ENCODE measurements at regions not wholly inside any gene's neighbourhood (a gene's known extent, or its start where the extent isn't known, plus 50 kb on each side); places are given as distances from the start of the nearest gene placed in this dataset.
A peak's percentile ranks its signal among the peaks of the same experiment; 100 is the strongest.
"Not testable (repeated sequence)": the region's sequence is repeated elsewhere in the genome, so short reads cannot be mapped to it uniquely, and the experiment has no call there.

- Histone ChIP-seq H3K4me1 (ENCODE audit: low read length) (peaks cover 40% of the 10 kb centered on the region), H3K9me3 (ENCODE audit: low read length) (no peaks in the 10 kb centered on the region), H3K27ac (ENCODE audit: low read length) (no peak overlapping the region), H3K27me3 (ENCODE audit: low read length) (no peaks in the 10 kb centered on the region), H3K4me3 (ENCODE audit: low read length) (no peak overlapping the region), H2AFZ (ENCODE audit: low read length) (peak overlapping the region; percentile 82), H4K20me1 (ENCODE audit: insufficient read depth, low read depth, low read length) (no peaks in the 10 kb centered on the region), H3K4me2 (ENCODE audit: low read depth, low read length, poor library complexity, severe bottlenecking) (no peak overlapping the region), H3K36me3 (ENCODE audit: insufficient read depth, low read length) (no peaks in the 10 kb centered on the region), H3K79me2 (ENCODE audit: low read length) (no peaks in the 10 kb centered on the region), H3K9me2 (replicated peaks; ENCODE audit: insufficient read depth, low read length) (no peaks in the 10 kb centered on the region), H3K9ac (ENCODE audit: low read length) (no peak overlapping the region)
- DNase-seq = no peak
Measured at GRCh38 chr16:10300905-10301304, 85.0 kb upstream of the ATF7IP2 start.

DNA sequence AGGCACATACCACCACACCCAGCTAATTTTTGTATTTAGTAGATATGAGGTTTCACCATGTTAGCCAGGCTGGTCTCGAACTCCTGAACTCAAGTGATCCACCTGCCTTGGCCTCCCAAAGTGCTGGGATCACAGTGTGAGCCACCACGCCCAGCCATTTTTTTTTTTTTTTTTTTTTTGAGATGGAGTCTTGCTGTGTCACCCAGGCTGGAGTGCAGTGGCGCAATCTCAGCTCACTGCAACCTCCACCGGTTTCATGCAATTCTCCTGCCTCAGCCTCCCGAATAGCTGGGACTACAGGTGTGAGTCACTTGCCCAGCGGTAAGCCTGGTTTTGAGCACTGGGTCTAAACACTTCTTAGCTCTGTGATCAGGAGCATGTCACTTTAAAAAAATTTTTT lies 84.3 kb upstream of the ATF7IP2 start:
- not testable (repeated sequence) for H3K4me3 ChIP-seq (ENCODE audit: low read length); H3K27ac ChIP-seq (ENCODE audit: low read length); DNase-seq; H3K9ac ChIP-seq (ENCODE audit: low read length); H3K4me2 ChIP-seq (ENCODE audit: low read depth, low read length, poor library complexity, severe bottlenecking); H3K27me3 ChIP-seq (ENCODE audit: low read length); H3K79me2 ChIP-seq (ENCODE audit: low read length); H3K36me3 ChIP-seq (ENCODE audit: insufficient read depth, low read length); H2AFZ ChIP-seq (ENCODE audit: low read length); H3K9me2 ChIP-seq (replicated peaks; ENCODE audit: insufficient read depth, low read length); H3K9me3 ChIP-seq (ENCODE audit: low read length); H4K20me1 ChIP-seq (ENCODE audit: insufficient read depth, low read depth, low read length)
- peaks cover 40% of the 10 kb centered on the region for H3K4me1 ChIP-seq (ENCODE audit: low read length)

DNA sequence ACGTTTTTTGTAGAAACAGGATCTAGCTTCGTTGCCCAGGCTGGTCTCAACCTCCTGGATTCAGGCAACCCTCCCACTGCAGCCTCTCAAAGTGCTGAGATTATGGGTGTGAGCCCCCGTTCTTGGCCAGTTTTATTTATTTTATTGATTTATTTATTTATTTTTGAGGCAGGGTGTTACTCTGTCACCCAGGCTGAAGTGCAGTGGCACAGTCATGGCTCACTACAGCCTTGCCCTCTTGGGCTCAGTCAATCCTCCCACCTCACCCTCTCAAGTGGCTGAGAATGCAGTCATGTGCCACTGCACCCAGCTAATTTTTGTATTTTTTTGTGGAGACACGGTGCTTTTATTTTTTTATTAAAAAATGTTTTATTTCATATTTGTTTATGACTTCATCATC lies 79.9 kb upstream of the ATF7IP2 start:
- Histone ChIP-seq H3K79me2 (ENCODE audit: low read length) (no peaks in the 10 kb centered on the region), H3K27me3 (ENCODE audit: low read length) (no peaks in the 10 kb centered on the region), H3K9ac (ENCODE audit: low read length) (no peak overlapping the region), H3K36me3 (ENCODE audit: insufficient read depth, low read length) (no peaks in the 10 kb centered on the region), H3K4me2 (ENCODE audit: low read depth, low read length, poor library complexity, severe bottlenecking) (no peak overlapping the region), H3K9me3 (ENCODE audit: low read length) (no peaks in the 10 kb centered on the region), H4K20me1 (ENCODE audit: insufficient read depth, low read depth, low read length) (no peaks in the 10 kb centered on the region), H3K27ac (ENCODE audit: low read length) (no peak overlapping the region), H3K4me1 (ENCODE audit: low read length) (no peaks in the 10 kb centered on the region), H3K4me3 (ENCODE audit: low read length) (no peak overlapping the region), H2AFZ (ENCODE audit: low read length) (no peak overlapping the region), H3K9me2 (replicated peaks; ENCODE audit: insufficient read depth, low read length) (no peaks in the 10 kb centered on the region)
- no peak for DNase-seq

DNA sequence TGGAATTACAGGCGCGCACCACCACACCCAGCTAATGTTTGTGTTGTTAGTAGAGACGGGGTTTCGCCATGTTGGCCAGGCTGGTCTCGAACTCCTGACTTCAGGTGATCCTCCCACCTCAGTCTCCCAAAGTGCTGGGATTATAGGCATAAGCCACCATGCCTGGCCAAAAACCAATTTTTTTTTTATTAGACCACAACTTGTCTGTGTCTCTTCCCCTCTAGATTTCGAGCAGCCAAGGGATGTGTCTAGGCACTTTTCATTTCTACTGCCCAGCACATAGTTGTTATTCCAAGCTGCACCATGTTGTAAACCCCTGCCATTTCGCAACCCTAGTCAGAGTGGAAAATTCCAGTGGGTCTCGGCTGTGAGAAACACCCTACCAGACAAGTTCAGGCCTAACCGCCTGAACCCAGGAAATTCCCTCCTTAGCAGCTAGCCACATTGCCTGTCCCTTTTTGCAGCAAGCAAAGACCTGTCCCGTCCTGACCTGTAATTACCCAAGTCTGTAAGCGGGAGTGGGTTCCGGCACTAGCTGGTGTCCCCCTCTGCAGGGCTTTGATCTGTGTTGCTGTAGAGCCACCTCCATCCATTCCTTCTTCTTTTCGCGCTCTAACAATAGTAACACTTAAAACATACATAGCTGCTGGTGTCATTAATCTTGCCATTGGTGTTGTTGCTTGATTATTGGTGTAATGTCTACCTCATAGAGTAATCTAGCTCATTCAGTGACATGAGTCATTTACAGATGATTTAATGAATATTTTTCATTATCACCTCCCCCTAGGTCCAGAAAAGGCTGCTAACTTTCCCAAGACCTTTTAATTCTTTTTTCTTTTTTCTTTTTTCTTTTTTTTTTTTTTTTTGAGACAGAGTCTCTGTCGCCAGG lies 77.3 kb upstream of the ATF7IP2 start:
- H3K4me3 ChIP-seq (ENCODE audit: low read length) = no peak overlapping the region
- no peaks in the 10 kb centered on the region for H4K20me1 ChIP-seq (ENCODE audit: insufficient read depth, low read depth, low read length)
- DNase-seq = no peak
- no peaks in the 10 kb centered on the region for H3K9me3 ChIP-seq (ENCODE audit: low read length)
- no peaks in the 10 kb centered on the region for H3K36me3 ChIP-seq (ENCODE audit: insufficient read depth, low read length)
- no peaks in the 10 kb centered on the region for H3K27me3 ChIP-seq (ENCODE audit: low read length)
- no peaks in the 10 kb centered on the region for H3K9me2 ChIP-seq (replicated peaks; ENCODE audit: insufficient read depth, low read length)
- H3K4me1 ChIP-seq (ENCODE audit: low read length) = peaks cover 11% of the 10 kb centered on the region
- no peak overlapping the region for H3K27ac ChIP-seq (ENCODE audit: low read length)
- no peak overlapping the region for H3K4me2 ChIP-seq (ENCODE audit: low read depth, low read length, poor library complexity, severe bottlenecking)
- no peaks in the 10 kb centered on the region for H3K79me2 ChIP-seq (ENCODE audit: low read length)
- H3K9ac ChIP-seq (ENCODE audit: low read length) = no peak overlapping the region
- no peak overlapping the region for H2AFZ ChIP-seq (ENCODE audit: low read length)

DNA sequence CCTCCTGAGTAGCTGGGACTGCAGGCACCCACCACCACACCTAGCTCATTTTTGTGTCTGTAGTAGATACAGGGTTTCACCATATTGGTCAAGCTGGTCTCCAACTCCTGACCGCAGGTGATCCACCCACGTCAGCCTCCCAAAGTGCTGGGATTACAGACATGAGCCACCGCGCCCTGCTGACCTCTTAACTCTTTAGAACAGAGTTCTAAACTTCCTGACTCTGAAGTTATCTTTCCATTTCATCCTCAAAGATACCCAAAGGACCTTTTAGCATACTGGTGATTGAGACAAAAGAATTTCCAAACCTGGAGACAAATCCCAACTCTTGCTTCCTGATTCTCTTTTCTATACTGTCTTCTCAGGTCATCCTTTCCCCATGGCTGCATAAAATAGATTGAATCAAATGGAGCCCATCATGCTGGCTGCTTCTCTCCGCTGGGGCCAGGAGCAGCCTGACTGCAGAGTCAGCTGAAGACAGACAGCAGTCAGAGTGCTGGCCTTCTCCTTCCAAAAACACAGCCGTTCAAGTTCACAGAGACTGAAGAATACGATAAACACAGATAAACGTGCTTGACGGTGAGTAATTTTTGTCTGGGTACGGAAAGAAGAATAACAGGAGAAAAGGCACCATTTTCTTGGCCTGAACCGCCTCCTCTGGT lies 76.5 kb upstream of the ATF7IP2 start:
- H3K9me2 ChIP-seq (replicated peaks; ENCODE audit: insufficient read depth, low read length) = no peaks in the 10 kb centered on the region
- H3K4me3 ChIP-seq (ENCODE audit: low read length) = no peak overlapping the region
- H3K9ac ChIP-seq (ENCODE audit: low read length) = no peak overlapping the region
- no peaks in the 10 kb centered on the region for H4K20me1 ChIP-seq (ENCODE audit: insufficient read depth, low read depth, low read length)
- no peaks in the 10 kb centered on the region for H3K9me3 ChIP-seq (ENCODE audit: low read length)
- H3K4me2 ChIP-seq (ENCODE audit: low read depth, low read length, poor library complexity, severe bottlenecking) = no peak overlapping the region
- peaks cover 17% of the 10 kb centered on the region for H3K4me1 ChIP-seq (ENCODE audit: low read length)
- H2AFZ ChIP-seq (ENCODE audit: low read length) = no peak overlapping the region
- no peaks in the 10 kb centered on the region for H3K79me2 ChIP-seq (ENCODE audit: low read length)
- no peak overlapping the region for H3K27ac ChIP-seq (ENCODE audit: low read length)
- H3K36me3 ChIP-seq (ENCODE audit: insufficient read depth, low read length) = no peaks in the 10 kb centered on the region
- no peaks in the 10 kb centered on the region for H3K27me3 ChIP-seq (ENCODE audit: low read length)
- DNase-seq = no peak

DNA sequence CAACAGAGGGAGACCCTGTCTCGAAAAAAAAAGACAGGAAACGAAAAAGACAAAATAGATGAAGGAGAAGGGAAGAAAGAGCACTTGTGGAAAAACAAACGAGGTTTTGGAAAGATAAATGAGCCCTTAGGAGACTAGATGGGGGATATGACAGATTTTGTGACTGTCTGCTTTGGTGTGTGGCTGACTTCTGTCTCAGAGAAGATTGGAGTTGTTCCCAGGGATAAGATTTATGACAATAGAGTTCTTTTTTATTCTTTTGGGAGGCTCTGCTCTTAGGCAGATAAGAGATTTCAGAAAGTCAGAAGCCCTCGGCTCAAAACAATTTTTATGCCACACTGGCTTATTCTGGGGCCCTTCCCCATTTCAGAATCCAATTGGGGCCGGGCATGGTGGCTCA lies 73.9 kb upstream of the ATF7IP2 start:
- DNase-seq = no peak
- Histone ChIP-seq H2AFZ (ENCODE audit: low read length) (no peak overlapping the region), H3K36me3 (ENCODE audit: insufficient read depth, low read length) (no peaks in the 10 kb centered on the region), H3K9ac (ENCODE audit: low read length) (no peak overlapping the region), H4K20me1 (ENCODE audit: insufficient read depth, low read depth, low read length) (no peaks in the 10 kb centered on the region), H3K79me2 (ENCODE audit: low read length) (no peaks in the 10 kb centered on the region), H3K4me1 (ENCODE audit: low read length) (peaks cover 24% of the 10 kb centered on the region), H3K4me3 (ENCODE audit: low read length) (no peak overlapping the region), H3K27ac (ENCODE audit: low read length) (no peak overlapping the region), H3K4me2 (ENCODE audit: low read depth, low read length, poor library complexity, severe bottlenecking) (no peak overlapping the region), H3K27me3 (ENCODE audit: low read length) (no peaks in the 10 kb centered on the region), H3K9me2 (replicated peaks; ENCODE audit: insufficient read depth, low read length) (no peaks in the 10 kb centered on the region), H3K9me3 (ENCODE audit: low read length) (no peaks in the 10 kb centered on the region)

GRCh38 chr16:10312784-10313724 lies 72.8 kb upstream of the ATF7IP2 start:
- no peaks in the 10 kb centered on the region for H3K9me2 ChIP-seq (replicated peaks; ENCODE audit: insufficient read depth, low read length)
- no peaks in the 10 kb centered on the region for H3K79me2 ChIP-seq (ENCODE audit: low read length)
- H4K20me1 ChIP-seq (ENCODE audit: insufficient read depth, low read depth, low read length) = no peaks in the 10 kb centered on the region
- H3K27me3 ChIP-seq (ENCODE audit: low read length) = no peaks in the 10 kb centered on the region
- no peak overlapping the region for H3K27ac ChIP-seq (ENCODE audit: low read length)
- peak; percentile 72 for DNase-seq
- H2AFZ ChIP-seq (ENCODE audit: low read length) = peak overlapping the region; percentile 57; the same call in 1 of the 2 replicates
- H3K9me3 ChIP-seq (ENCODE audit: low read length) = no peaks in the 10 kb centered on the region
- H3K4me1 ChIP-seq (ENCODE audit: low read length) = peaks cover 24% of the 10 kb centered on the region
- no peaks in the 10 kb centered on the region for H3K36me3 ChIP-seq (ENCODE audit: insufficient read depth, low read length)
- H3K9ac ChIP-seq (ENCODE audit: low read length) = no peak overlapping the region
- H3K4me3 ChIP-seq (ENCODE audit: low read length) = peak overlapping the region; percentile 3; the same call in 1 of the 2 replicates
- H3K4me2 ChIP-seq (ENCODE audit: low read depth, low read length, poor library complexity, severe bottlenecking) = peak overlapping the region; percentile 26

- Histone ChIP-seq H3K4me1 (ENCODE audit: low read length) (peaks cover 24% of the 10 kb centered on the region), H3K4me3 (ENCODE audit: low read length) (no peak overlapping the region), H3K4me2 (ENCODE audit: low read depth, low read length, poor library complexity, severe bottlenecking) (no peak overlapping the region), H3K9me2 (replicated peaks; ENCODE audit: insufficient read depth, low read length) (no peaks in the 10 kb centered on the region), H3K36me3 (ENCODE audit: insufficient read depth, low read length) (no peaks in the 10 kb centered on the region), H3K79me2 (ENCODE audit: low read length) (no peaks in the 10 kb centered on the region), H3K9me3 (ENCODE audit: low read length) (no peaks in the 10 kb centered on the region), H3K9ac (ENCODE audit: low read length) (no peak overlapping the region), H3K27me3 (ENCODE audit: low read length) (no peaks in the 10 kb centered on the region), H4K20me1 (ENCODE audit: insufficient read depth, low read depth, low read length) (no peaks in the 10 kb centered on the region), H3K27ac (ENCODE audit: low read length) (no peak overlapping the region), H2AFZ (ENCODE audit: low read length) (no peak overlapping the region)
- no peak for DNase-seq
Measured at GRCh38 chr16:10314317-10314716, 71.5 kb upstream of the ATF7IP2 start.
